KMS-11 (cell line): ENCODE measurements at regions not wholly inside any gene's neighbourhood (a gene's known extent, or its start where the extent isn't known, plus 50 kb on each side); places are given as distances from the start of the nearest gene placed in this dataset.

Experiments used
- H2AFZ ChIP-seq: fragments of 200-600 bp; sonication (generic); 2 replicates; pipeline ENCODE4 v1.6.1; 2016; ENCODE audit warnings: antibody characterized with exemption, mixed run types, low read depth
- H3K27ac ChIP-seq: fragments of 200-600 bp; sonication (generic); 2 replicates; pipeline ENCODE4 v1.6.1; 2016; ENCODE audit warnings: mild to moderate bottlenecking, mixed run types
- H3K27me3 ChIP-seq: fragments of 200-600 bp; sonication (generic); 2 replicates; pipeline ENCODE4 v1.6.1; 2017; ENCODE audit warnings: mild to moderate bottlenecking, low read depth, mixed run types, moderate library complexity; ENCODE audit not compliant: insufficient read depth
- H3K36me3 ChIP-seq: fragments of 200-600 bp; sonication (generic); 2 replicates; pipeline ENCODE4 v1.6.1; 2017; ENCODE audit warnings: mild to moderate bottlenecking, mixed run types; ENCODE audit not compliant: insufficient read depth
- H3K4me1 ChIP-seq: fragments of 200-600 bp; sonication (generic); 2 replicates; pipeline ENCODE4 v1.6.1; 2016; ENCODE audit warnings: mild to moderate bottlenecking, low read depth, mixed run types; ENCODE audit not compliant: poor library complexity, severe bottlenecking
- H3K4me2 ChIP-seq: fragments of 200-600 bp; sonication (generic); 2 replicates; pipeline ENCODE4 v1.7.0; 2016; ENCODE audit warnings: mild to moderate bottlenecking, mixed run types
- H3K4me3 ChIP-seq: fragments of 200-600 bp; sonication (generic); IDR thresholded peaks from 2 replicates; pipeline ENCODE4 v1.6.1; 2017; ENCODE audit warnings: low read depth, low read length, mixed read lengths; ENCODE audit not compliant: insufficient read depth
- H3K79me2 ChIP-seq: fragments of 200-600 bp; sonication (generic); 2 replicates; pipeline ENCODE4 v1.6.1; 2016; ENCODE audit warnings: low read depth, mixed run types; ENCODE audit not compliant: insufficient read depth
- H3K9ac ChIP-seq: fragments of 200-600 bp; sonication (generic); 2 replicates; pipeline ENCODE4 v1.6.1; 2016; ENCODE audit warnings: mild to moderate bottlenecking, mixed run types
- H4K20me1 ChIP-seq: fragments of 200-600 bp; sonication (generic); 2 replicates; pipeline ENCODE4 v1.6.1; 2016; ENCODE audit warnings: mild to moderate bottlenecking, mixed run types; ENCODE audit not compliant: insufficient read depth
- TF ChIP-seq, protein P1 (sequence below): fragments of 200-600 bp; sonication (generic); conservative IDR thresholded peaks from 2 replicates; pipeline ENCODE4 v1.6.1; 2017; ENCODE audit warnings: low read depth, mild to moderate bottlenecking, antibody characterized with exemption, low read length, moderate library complexity, mixed read lengths

DNA sequence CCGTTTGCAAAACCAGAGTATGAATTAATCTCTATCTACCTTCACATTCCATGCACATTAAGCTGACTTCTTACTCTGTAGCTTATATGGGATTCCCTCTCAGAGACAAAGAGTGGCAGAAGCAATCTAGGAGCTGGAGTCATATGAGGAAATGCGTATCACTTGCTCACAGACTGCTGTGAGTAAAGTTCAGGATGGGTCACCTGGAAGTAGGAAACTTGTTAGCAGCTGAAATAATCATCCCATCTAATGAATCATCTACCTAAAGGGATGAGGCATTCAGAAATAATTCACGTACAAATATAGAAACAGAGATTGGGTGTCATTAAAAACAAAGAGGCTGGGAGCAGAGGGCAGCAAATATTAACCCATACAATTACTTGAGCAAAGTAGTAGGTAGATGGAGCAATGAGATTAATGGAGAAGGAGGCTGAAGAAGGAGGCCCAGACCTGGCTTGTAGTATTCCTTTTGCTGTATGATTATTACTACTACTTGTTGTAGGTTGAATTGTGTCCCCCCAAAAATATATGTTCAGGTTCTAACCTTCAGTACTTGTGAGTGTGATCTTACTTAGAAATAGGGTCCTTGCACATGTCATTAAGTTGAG, 866.3 kb downstream of the ROBO2 start:
- no peak overlapping the region for H3K9ac ChIP-seq
- no peak overlapping the region for H3K4me2 ChIP-seq

GRCh38 chr3:77913524-77914174, 873.8 kb downstream of the ROBO2 start:
- no peaks in the 10 kb centered on the region for H3K36me3 ChIP-seq
- no peaks in the 10 kb centered on the region for H3K79me2 ChIP-seq
- TF ChIP-seq, protein P1, sequence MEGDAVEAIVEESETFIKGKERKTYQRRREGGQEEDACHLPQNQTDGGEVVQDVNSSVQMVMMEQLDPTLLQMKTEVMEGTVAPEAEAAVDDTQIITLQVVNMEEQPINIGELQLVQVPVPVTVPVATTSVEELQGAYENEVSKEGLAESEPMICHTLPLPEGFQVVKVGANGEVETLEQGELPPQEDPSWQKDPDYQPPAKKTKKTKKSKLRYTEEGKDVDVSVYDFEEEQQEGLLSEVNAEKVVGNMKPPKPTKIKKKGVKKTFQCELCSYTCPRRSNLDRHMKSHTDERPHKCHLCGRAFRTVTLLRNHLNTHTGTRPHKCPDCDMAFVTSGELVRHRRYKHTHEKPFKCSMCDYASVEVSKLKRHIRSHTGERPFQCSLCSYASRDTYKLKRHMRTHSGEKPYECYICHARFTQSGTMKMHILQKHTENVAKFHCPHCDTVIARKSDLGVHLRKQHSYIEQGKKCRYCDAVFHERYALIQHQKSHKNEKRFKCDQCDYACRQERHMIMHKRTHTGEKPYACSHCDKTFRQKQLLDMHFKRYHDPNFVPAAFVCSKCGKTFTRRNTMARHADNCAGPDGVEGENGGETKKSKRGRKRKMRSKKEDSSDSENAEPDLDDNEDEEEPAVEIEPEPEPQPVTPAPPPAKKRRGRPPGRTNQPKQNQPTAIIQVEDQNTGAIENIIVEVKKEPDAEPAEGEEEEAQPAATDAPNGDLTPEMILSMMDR: no peak
- H3K27me3 ChIP-seq: no peaks in the 10 kb centered on the region
- H3K4me2 ChIP-seq: no peak overlapping the region
- H3K9ac ChIP-seq: no peak overlapping the region
- no peaks in the 10 kb centered on the region for H3K4me1 ChIP-seq
- H4K20me1 ChIP-seq: no peaks in the 10 kb centered on the region
- no peak overlapping the region for H3K27ac ChIP-seq
- H3K4me3 ChIP-seq: no peak overlapping the region
- H2AFZ ChIP-seq: no peak overlapping the region

More for the DNA sequence above, 866.3 kb downstream of the ROBO2 start:
- TF ChIP-seq, protein P1: no peak
- no peak overlapping the region for H3K4me3 ChIP-seq
- H2AFZ ChIP-seq: no peak overlapping the region
- H3K27me3 ChIP-seq: no peaks in the 10 kb centered on the region
- H3K79me2 ChIP-seq: no peaks in the 10 kb centered on the region
- H4K20me1 ChIP-seq: no peaks in the 10 kb centered on the region
- H3K4me1 ChIP-seq: no peaks in the 10 kb centered on the region
- H3K36me3 ChIP-seq: no peaks in the 10 kb centered on the region
- H3K27ac ChIP-seq: no peak overlapping the region

DNA sequence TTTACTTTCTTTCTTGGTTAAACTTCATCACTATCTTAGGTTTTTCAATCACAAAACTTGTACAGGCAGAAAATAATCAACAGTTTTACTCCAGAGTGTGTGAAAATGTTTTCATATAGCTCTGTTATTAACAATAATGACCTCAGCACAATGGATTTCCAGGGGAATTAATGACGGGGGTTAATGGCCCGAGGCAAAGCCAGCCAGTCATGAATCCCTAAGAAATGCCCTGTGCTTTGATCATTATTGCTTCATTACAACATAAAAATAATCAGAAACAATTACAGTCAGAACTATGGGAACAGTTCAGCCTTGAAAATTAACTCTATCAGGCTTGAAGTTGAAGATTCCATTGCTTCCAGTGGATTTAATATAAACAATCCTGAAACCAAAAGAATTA, 875.4 kb downstream of the ROBO2 start:
- H3K4me1 ChIP-seq: no peaks in the 10 kb centered on the region
- no peak overlapping the region for H3K9ac ChIP-seq
- H3K27me3 ChIP-seq: no peaks in the 10 kb centered on the region
- H3K36me3 ChIP-seq: no peaks in the 10 kb centered on the region
- no peaks in the 10 kb centered on the region for H4K20me1 ChIP-seq
- H3K4me2 ChIP-seq: no peak overlapping the region
- H3K4me3 ChIP-seq: no peak overlapping the region
- TF ChIP-seq, protein P1: no peak
- H3K79me2 ChIP-seq: no peaks in the 10 kb centered on the region
- no peak overlapping the region for H2AFZ ChIP-seq
- no peak overlapping the region for H3K27ac ChIP-seq

DNA sequence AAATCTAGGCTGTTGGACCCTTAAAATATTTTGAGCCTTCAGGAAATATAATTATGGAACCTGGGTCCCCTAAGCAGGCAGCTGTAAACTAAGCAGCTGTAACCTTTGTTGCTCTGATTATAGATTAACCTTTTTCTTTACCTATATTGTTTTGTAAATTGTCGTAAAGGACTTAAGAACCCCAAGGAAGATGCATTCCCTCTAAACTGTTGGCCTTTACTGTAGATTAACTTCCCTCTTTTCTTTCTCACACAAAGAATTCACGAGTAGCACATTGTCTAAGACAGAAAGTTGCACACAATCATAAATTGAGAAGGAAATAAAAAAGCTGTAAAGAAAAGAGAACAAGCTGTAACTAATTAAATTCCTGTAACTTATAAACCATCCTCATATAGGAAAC, 877.3 kb downstream of the ROBO2 start:
- Histone ChIP-seq H3K36me3 (no peaks in the 10 kb centered on the region), H3K4me2 (no peak overlapping the region), H3K9ac (no peak overlapping the region), H4K20me1 (no peaks in the 10 kb centered on the region), H3K4me1 (no peaks in the 10 kb centered on the region), H2AFZ (no peak overlapping the region), H3K79me2 (no peaks in the 10 kb centered on the region), H3K27me3 (no peaks in the 10 kb centered on the region), H3K27ac (no peak overlapping the region), H3K4me3 (no peak overlapping the region)
- TF ChIP-seq, protein P1: no peak
